ENCODE measurements at regions not wholly inside any gene's neighbourhood (a gene's known extent, or its start where the extent isn't known, plus 50 kb on each side); places are given as distances from the start of the nearest gene placed in this dataset.

GRCh38 chr10:58885146-58885545 is 291.3 kb upstream of the PHYHIPL start:
- no peak for DNase-seq
- Mint-ChIP-seq H3K4me3 (no peak overlapping the region), H3K9me3 (peaks cover 16% of the 10 kb centered on the region), H3K27ac (no peak overlapping the region), H3K4me1 (no peaks in the 10 kb centered on the region), H3K27me3 (no peaks in the 10 kb centered on the region), H3K36me3 (ENCODE audit: low read depth) (no peaks in the 10 kb centered on the region)
- ATAC-seq: no peak

GRCh38 chr10:58885686-58886345 is 290.6 kb upstream of the PHYHIPL start:
- DNase-seq (no peak), ATAC-seq (no peak)

GRCh38 chr10:58886406-58886805 is 290.0 kb upstream of the PHYHIPL start:
- ATAC-seq: no peak
- peaks cover 7% of the 10 kb centered on the region for H3K9me3 Mint-ChIP-seq
- H3K27me3 Mint-ChIP-seq: no peaks in the 10 kb centered on the region
- H3K36me3 Mint-ChIP-seq (ENCODE audit: low read depth): no peaks in the 10 kb centered on the region
- H3K4me3 Mint-ChIP-seq: no peak overlapping the region
- DNase-seq: no peak
- no peak overlapping the region for H3K27ac Mint-ChIP-seq
- no peaks in the 10 kb centered on the region for H3K4me1 Mint-ChIP-seq

More at GRCh38 chr10:58885686-58886345, 290.6 kb upstream of the PHYHIPL start:
- Mint-ChIP-seq H3K36me3 (ENCODE audit: low read depth) (no peaks in the 10 kb centered on the region), H3K27me3 (no peaks in the 10 kb centered on the region), H3K27ac (no peak overlapping the region), H3K4me1 (no peaks in the 10 kb centered on the region), H3K4me3 (no peak overlapping the region), H3K9me3 (peaks cover 12% of the 10 kb centered on the region)

- Mint-ChIP-seq H3K4me3 (no peak overlapping the region), H3K36me3 (ENCODE audit: low read depth) (no peaks in the 10 kb centered on the region), H3K9me3 (peaks cover under 1% of the 10 kb centered on the region), H3K27ac (no peak overlapping the region), H3K4me1 (no peaks in the 10 kb centered on the region), H3K27me3 (no peaks in the 10 kb centered on the region)
- DNase-seq: no peak
- ATAC-seq: no peak
These were observed 289.0 kb upstream of the PHYHIPL start for GRCh38 chr10:58887474-58887873.

- no peak overlapping the region for H3K4me3 Mint-ChIP-seq
- no peaks in the 10 kb centered on the region for H3K36me3 Mint-ChIP-seq (ENCODE audit: low read depth)
- peaks cover 2% of the 10 kb centered on the region for H3K27me3 Mint-ChIP-seq
- DNase-seq (no peak), ATAC-seq (no peak)
- no peaks in the 10 kb centered on the region for H3K4me1 Mint-ChIP-seq
- no peak overlapping the region for H3K27ac Mint-ChIP-seq
- H3K9me3 Mint-ChIP-seq: no peaks in the 10 kb centered on the region
These were observed 287.5 kb upstream of the PHYHIPL start for GRCh38 chr10:58888957-58889356.

- H3K27me3 Mint-ChIP-seq: peaks cover 2% of the 10 kb centered on the region
- H3K9me3 Mint-ChIP-seq: no peaks in the 10 kb centered on the region
- DNase-seq (no peak), ATAC-seq (no peak)
- H3K4me1 Mint-ChIP-seq: no peaks in the 10 kb centered on the region
- no peak overlapping the region for H3K27ac Mint-ChIP-seq
- no peak overlapping the region for H3K4me3 Mint-ChIP-seq
- no peaks in the 10 kb centered on the region for H3K36me3 Mint-ChIP-seq (ENCODE audit: low read depth)
These were observed 284.4 kb upstream of the PHYHIPL start for GRCh38 chr10:58892031-58892531.

GRCh38 chr10:58894929-58895328 is 281.5 kb upstream of the PHYHIPL start:
- Mint-ChIP-seq H3K27me3 (peaks cover 3% of the 10 kb centered on the region), H3K9me3 (peaks cover 4% of the 10 kb centered on the region), H3K4me3 (no peak overlapping the region), H3K4me1 (no peaks in the 10 kb centered on the region), H3K27ac (no peak overlapping the region), H3K36me3 (ENCODE audit: low read depth) (no peaks in the 10 kb centered on the region)
- ATAC-seq (no peak), DNase-seq (no peak)

- peaks cover 7% of the 10 kb centered on the region for H3K9me3 Mint-ChIP-seq
These were observed 280.2 kb upstream of the PHYHIPL start for GRCh38 chr10:58896229-58896628.

GRCh38 chr10:58897236-58897635 is 279.2 kb upstream of the PHYHIPL start:
- ATAC-seq (no peak), DNase-seq (no peak)
- Mint-ChIP-seq H3K27me3 (peaks cover 3% of the 10 kb centered on the region), H3K4me3 (no peak overlapping the region), H3K36me3 (ENCODE audit: low read depth) (no peaks in the 10 kb centered on the region), H3K9me3 (peaks cover 7% of the 10 kb centered on the region), H3K27ac (no peak overlapping the region), H3K4me1 (no peaks in the 10 kb centered on the region)

More at GRCh38 chr10:58896229-58896628, 280.2 kb upstream of the PHYHIPL start:
- Mint-ChIP-seq H3K27ac (no peak overlapping the region), H3K4me1 (no peaks in the 10 kb centered on the region), H3K27me3 (peaks cover 3% of the 10 kb centered on the region), H3K4me3 (no peak overlapping the region), H3K36me3 (ENCODE audit: low read depth) (no peaks in the 10 kb centered on the region)
- no peak for ATAC-seq
- no peak for DNase-seq

- no peak for DNase-seq
- no peak overlapping the region for H3K4me3 Mint-ChIP-seq
- H3K27ac Mint-ChIP-seq: no peak overlapping the region
- no peaks in the 10 kb centered on the region for H3K36me3 Mint-ChIP-seq (ENCODE audit: low read depth)
- no peak for ATAC-seq
- peaks cover 3% of the 10 kb centered on the region for H3K27me3 Mint-ChIP-seq
- peaks cover 7% of the 10 kb centered on the region for H3K9me3 Mint-ChIP-seq
- no peaks in the 10 kb centered on the region for H3K4me1 Mint-ChIP-seq
These were observed 278.7 kb upstream of the PHYHIPL start for GRCh38 chr10:58897708-58898107.

GRCh38 chr10:58898854-58899573 is 277.4 kb upstream of the PHYHIPL start:
- ATAC-seq (no peak), DNase-seq (no peak)
- Mint-ChIP-seq H3K9me3 (peaks cover 15% of the 10 kb centered on the region), H3K36me3 (ENCODE audit: low read depth) (no peaks in the 10 kb centered on the region), H3K4me1 (no peaks in the 10 kb centered on the region), H3K4me3 (no peak overlapping the region), H3K27ac (no peak overlapping the region), H3K27me3 (peaks cover 1% of the 10 kb centered on the region)

GRCh38 chr10:58901092-58901646 is 275.3 kb upstream of the PHYHIPL start:
- DNase-seq: no peak
- Mint-ChIP-seq H3K4me3 (no peak overlapping the region), H3K36me3 (ENCODE audit: low read depth) (no peaks in the 10 kb centered on the region), H3K27me3 (peaks cover 1% of the 10 kb centered on the region), H3K9me3 (peaks cover 15% of the 10 kb centered on the region), H3K27ac (no peak overlapping the region), H3K4me1 (no peaks in the 10 kb centered on the region)
- ATAC-seq: no peak

- Mint-ChIP-seq H3K36me3 (ENCODE audit: low read depth) (no peaks in the 10 kb centered on the region), H3K9me3 (peaks cover 15% of the 10 kb centered on the region), H3K4me1 (no peaks in the 10 kb centered on the region), H3K27me3 (peaks cover 1% of the 10 kb centered on the region), H3K4me3 (no peak overlapping the region), H3K27ac (no peak overlapping the region)
- ATAC-seq (no peak), DNase-seq (no peak)
These were observed 273.4 kb upstream of the PHYHIPL start for GRCh38 chr10:58903071-58903470.

GRCh38 chr10:58909881-58910280 is 266.6 kb upstream of the PHYHIPL start:
- H3K4me3 Mint-ChIP-seq: no peak overlapping the region
- peaks cover 3% of the 10 kb centered on the region for H3K27me3 Mint-ChIP-seq
- no peak for DNase-seq
- no peak overlapping the region for H3K27ac Mint-ChIP-seq
- no peaks in the 10 kb centered on the region for H3K9me3 Mint-ChIP-seq
- no peak for ATAC-seq
- H3K4me1 Mint-ChIP-seq: no peaks in the 10 kb centered on the region
- no peaks in the 10 kb centered on the region for H3K36me3 Mint-ChIP-seq (ENCODE audit: low read depth)

GRCh38 chr10:58913717-58914116 is 262.7 kb upstream of the PHYHIPL start:
- H3K36me3 Mint-ChIP-seq (ENCODE audit: low read depth): no peaks in the 10 kb centered on the region
- ATAC-seq: no peak
- no peaks in the 10 kb centered on the region for H3K9me3 Mint-ChIP-seq
- H3K27ac Mint-ChIP-seq: no peak overlapping the region
- no peak overlapping the region for H3K4me3 Mint-ChIP-seq
- H3K4me1 Mint-ChIP-seq: no peaks in the 10 kb centered on the region
- no peaks in the 10 kb centered on the region for H3K27me3 Mint-ChIP-seq
- DNase-seq: no peak

Data from activated naive CD8-positive, alpha-beta T cell treated with anti-CD3 and anti-CD28 coated beads, Interleukin-2, amount 50 U/mL, for 24 hours (primary cell).